ENCODE measurements at regions not wholly inside any gene's neighbourhood (a gene's known extent, or its start where the extent isn't known, plus 50 kb on each side); places are given as distances from the start of the nearest gene placed in this dataset.

DNA sequence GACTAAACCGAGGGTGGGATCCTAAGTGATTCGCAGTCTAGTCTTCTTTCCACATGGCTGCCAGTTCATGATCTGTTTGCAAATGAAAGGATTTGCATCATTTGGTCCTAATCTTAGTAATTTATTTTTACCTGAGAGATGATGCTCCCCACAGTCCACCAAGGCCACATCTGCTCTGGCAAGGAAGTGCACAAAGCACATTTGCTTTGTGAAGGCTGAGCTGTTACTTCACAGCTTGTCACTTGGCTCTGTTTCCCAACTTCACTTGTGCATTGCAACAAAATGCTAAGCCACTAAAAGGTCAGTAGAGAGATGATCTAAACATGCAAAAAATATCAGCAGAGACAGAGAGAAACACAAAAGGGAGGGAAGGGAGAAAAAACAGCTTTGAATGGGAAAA is 128.5 kb upstream of the VLDLR start:
- no peak for TF ChIP-seq SUZ12 (IDR thresholded peaks at IDR 0.05; ENCODE audit: extremely low read depth, insufficient read depth, insufficient read length)
- TF ChIP-seq YY1 (IDR thresholded peaks at IDR 0.05; ENCODE audit: insufficient read depth, insufficient read length) = no peak
- no peak for TF ChIP-seq ZNF274 (IDR thresholded peaks at IDR 0.05; ENCODE audit: low read depth, low read length)

Measured in NT2/D1 (cell line).